ENCODE measurements at regions not wholly inside any gene's neighbourhood (a gene's known extent, or its start where the extent isn't known, plus 50 kb on each side); places are given as distances from the start of the nearest gene placed in this dataset.

DNA sequence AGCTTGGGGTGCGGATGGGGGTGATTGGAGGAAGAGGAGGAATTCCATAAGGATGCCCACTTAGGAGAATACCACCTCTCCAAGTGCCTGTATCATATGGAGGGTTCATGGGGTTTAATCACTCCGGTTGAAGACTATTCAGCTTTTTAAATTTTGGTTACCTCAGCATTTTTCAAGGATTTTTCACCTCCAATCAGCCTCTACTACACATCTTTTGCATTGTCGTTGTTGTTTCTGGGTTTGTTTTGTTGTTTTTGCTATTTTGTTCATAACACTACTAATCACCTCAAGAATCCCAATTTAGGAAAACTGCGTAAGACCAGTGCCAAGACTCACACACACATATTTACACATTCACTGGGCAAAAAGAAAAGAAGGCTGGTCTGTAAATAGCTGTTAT is 619.5 kb upstream of the CDH5 start:
- Histone ChIP-seq H3K4me1 (no peaks in the 10 kb centered on the region), H3K4me3 (no peak overlapping the region), H3K36me3 (no peaks in the 10 kb centered on the region), H3K27ac (no peak overlapping the region), H3K9me3 (no peaks in the 10 kb centered on the region), H3K27me3 (no peaks in the 10 kb centered on the region)
- intact Hi-C loops (cut with DNase I; ENCODE audit: low total_unique reads) = no loop called here
- TF ChIP-seq POLR2A (IDR thresholded peaks at IDR 0.05) (no peak), POLR2AphosphoS5 (IDR thresholded peaks at IDR 0.05) (no peak)
- TF ChIP-seq, protein P1, sequence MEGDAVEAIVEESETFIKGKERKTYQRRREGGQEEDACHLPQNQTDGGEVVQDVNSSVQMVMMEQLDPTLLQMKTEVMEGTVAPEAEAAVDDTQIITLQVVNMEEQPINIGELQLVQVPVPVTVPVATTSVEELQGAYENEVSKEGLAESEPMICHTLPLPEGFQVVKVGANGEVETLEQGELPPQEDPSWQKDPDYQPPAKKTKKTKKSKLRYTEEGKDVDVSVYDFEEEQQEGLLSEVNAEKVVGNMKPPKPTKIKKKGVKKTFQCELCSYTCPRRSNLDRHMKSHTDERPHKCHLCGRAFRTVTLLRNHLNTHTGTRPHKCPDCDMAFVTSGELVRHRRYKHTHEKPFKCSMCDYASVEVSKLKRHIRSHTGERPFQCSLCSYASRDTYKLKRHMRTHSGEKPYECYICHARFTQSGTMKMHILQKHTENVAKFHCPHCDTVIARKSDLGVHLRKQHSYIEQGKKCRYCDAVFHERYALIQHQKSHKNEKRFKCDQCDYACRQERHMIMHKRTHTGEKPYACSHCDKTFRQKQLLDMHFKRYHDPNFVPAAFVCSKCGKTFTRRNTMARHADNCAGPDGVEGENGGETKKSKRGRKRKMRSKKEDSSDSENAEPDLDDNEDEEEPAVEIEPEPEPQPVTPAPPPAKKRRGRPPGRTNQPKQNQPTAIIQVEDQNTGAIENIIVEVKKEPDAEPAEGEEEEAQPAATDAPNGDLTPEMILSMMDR (IDR thresholded peaks at IDR 0.05) = no peak
- no peak for DNase-seq (ENCODE audit: low spot score in 2 of 2)

DNA sequence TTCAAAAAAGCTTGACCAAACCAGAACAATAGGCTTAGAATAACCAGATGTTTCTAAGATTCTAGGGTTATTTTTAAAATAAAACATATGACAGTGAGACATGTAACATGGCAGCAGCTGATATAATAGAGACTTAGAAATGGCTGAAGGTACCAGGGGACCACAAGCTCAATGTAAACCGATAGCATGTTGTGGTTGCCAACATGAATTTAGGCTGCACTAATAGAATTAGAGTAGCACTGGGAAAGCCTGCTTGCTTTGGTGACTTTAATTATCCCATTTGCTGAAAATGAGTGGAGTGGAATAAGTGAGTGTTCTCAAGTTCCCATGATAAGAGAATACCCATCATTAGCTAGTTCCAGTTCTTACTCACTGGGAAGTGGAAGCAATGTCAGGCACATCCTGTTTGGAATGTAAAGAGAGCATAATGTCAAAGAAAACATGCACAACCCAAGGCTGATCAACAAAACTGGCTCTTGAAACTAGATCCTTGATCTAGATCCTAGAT is 621.2 kb upstream of the CDH5 start:
- no peaks in the 10 kb centered on the region for H3K9me3 ChIP-seq
- no peak overlapping the region for H3K27ac ChIP-seq
- DNase-seq (ENCODE audit: low spot score in 2 of 2) = no peak
- intact Hi-C loops (cut with DNase I; ENCODE audit: low total_unique reads) = no loop called here
- no peak overlapping the region for H3K4me3 ChIP-seq
- no peaks in the 10 kb centered on the region for H3K36me3 ChIP-seq
- TF ChIP-seq POLR2A (IDR thresholded peaks at IDR 0.05) = no peak
- TF ChIP-seq, protein P1 (IDR thresholded peaks at IDR 0.05) = no peak
- no peak for TF ChIP-seq POLR2AphosphoS5 (IDR thresholded peaks at IDR 0.05)
- no peaks in the 10 kb centered on the region for H3K27me3 ChIP-seq
- no peaks in the 10 kb centered on the region for H3K4me1 ChIP-seq

DNA sequence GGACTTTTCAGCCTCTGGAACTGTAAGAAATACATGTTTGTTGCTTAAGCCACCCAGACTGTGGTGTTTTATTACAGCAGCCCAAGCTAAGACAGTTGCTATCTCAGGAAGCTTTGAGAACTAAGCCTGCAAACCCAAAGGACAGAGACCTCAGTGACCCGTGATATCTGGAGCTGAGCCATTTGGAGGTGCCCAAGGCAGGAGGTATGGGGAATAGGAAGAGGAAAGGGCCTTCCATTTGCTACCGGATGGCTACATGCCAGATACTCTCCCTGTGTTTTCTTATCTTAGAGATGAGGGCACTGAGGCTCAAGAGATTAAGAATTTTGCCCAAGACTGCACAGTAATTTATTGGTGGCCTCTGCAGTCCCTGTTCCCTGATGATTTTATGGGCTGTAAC is 622.1 kb upstream of the CDH5 start:
- no peak overlapping the region for H3K27ac ChIP-seq
- DNase-seq (ENCODE audit: low spot score in 2 of 2) = no peak
- TF ChIP-seq POLR2AphosphoS5 (IDR thresholded peaks at IDR 0.05) = no peak
- TF ChIP-seq, protein P1 (IDR thresholded peaks at IDR 0.05) = no peak
- no peak for TF ChIP-seq POLR2A (IDR thresholded peaks at IDR 0.05)
- H3K9me3 ChIP-seq = no peaks in the 10 kb centered on the region
- H3K27me3 ChIP-seq = no peaks in the 10 kb centered on the region
- no peaks in the 10 kb centered on the region for H3K4me1 ChIP-seq
- intact Hi-C loops (cut with DNase I; ENCODE audit: low total_unique reads) = no loop called here
- no peaks in the 10 kb centered on the region for H3K36me3 ChIP-seq
- no peak overlapping the region for H3K4me3 ChIP-seq

DNA sequence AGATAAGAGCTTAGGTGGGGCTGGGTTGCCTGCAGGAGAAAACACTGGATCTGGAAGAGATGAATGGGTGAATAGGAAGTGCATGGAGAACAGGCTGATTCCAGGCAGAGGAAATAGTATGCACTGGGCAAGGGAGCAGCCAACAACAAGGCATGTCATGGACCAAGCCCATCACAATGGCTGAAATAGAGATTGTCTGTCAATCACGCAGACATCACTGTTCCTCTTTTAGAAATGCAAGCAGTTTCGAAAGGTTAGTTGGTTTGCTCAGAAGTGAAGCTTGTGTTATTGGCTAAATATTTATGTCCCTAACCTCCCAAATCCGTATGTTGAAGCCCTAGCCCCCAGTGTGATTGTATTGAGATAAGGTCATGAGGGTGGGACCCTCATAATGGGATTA is 621.7 kb upstream of the CDH11 start:
- no peaks in the 10 kb centered on the region for H3K36me3 ChIP-seq
- no peaks in the 10 kb centered on the region for H3K9me3 ChIP-seq
- TF ChIP-seq, protein P1 (IDR thresholded peaks at IDR 0.05) = no peak
- TF ChIP-seq POLR2A (IDR thresholded peaks at IDR 0.05) (no peak), POLR2AphosphoS5 (IDR thresholded peaks at IDR 0.05) (no peak)
- no peaks in the 10 kb centered on the region for H3K27me3 ChIP-seq
- DNase-seq (ENCODE audit: low spot score in 2 of 2) = no peak
- intact Hi-C loops (cut with DNase I; ENCODE audit: low total_unique reads) = no loop called here
- H3K27ac ChIP-seq = no peak overlapping the region
- H3K4me1 ChIP-seq = no peaks in the 10 kb centered on the region
- H3K4me3 ChIP-seq = no peak overlapping the region

DNA sequence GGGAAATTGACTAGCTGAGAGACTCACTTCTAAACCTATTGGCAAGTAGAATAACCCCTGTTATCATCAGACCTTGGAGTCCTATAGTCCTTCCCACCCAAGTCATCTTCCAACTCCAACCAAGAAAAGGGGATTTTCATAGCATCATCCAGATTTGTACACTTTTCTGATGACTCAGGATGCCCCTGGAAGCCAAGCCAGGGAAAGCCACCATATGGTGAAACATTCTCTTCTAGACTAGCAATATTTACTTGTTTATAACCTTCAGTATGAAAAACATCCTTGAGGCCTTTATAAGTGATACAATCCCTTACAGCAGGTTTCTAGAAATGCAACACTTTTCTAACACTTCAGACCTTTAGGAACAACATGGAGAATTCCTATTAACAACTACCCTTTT is 618.8 kb upstream of the CDH11 start:
- Histone ChIP-seq H3K9me3 (no peaks in the 10 kb centered on the region), H3K36me3 (no peaks in the 10 kb centered on the region), H3K27me3 (no peaks in the 10 kb centered on the region), H3K4me3 (no peak overlapping the region), H3K4me1 (no peaks in the 10 kb centered on the region), H3K27ac (no peak overlapping the region)
- intact Hi-C loops (cut with DNase I; ENCODE audit: low total_unique reads) = no loop called here
- TF ChIP-seq, protein P1 (IDR thresholded peaks at IDR 0.05) = no peak
- TF ChIP-seq POLR2AphosphoS5 (IDR thresholded peaks at IDR 0.05) = no peak
- TF ChIP-seq POLR2A (IDR thresholded peaks at IDR 0.05) = no peak
- DNase-seq (ENCODE audit: low spot score in 2 of 2) = no peak

Measured in breast epithelium (tissue), 4 donors.